GM19467 (cell line): ENCODE measurements at regions not wholly inside any gene's neighbourhood (a gene's known extent, or its start where the extent isn't known, plus 50 kb on each side); places are given as distances from the start of the nearest gene placed in this dataset.

Experiments used
- ATAC-seq: cut with Tn5 transposase; IDR thresholded peaks from one replicate; pipeline ENCODE4 v1.9.1; 2021; ENCODE audit warnings: mild to moderate bottlenecking, moderate library complexity; ENCODE audit not compliant: unreplicated experiment

GRCh38 chr3:22106213-22106896 lies 355.3 kb upstream of the ZNF385D start:
- ATAC-seq, result no peak

GRCh38 chr3:22111226-22111625 lies 360.2 kb upstream of the ZNF385D start:
- no peak for ATAC-seq

GRCh38 chr3:22113453-22113852 lies 362.4 kb upstream of the ZNF385D start:
- no peak for ATAC-seq

- ATAC-seq, result no peak
Measured at GRCh38 chr3:22115581-22115980, 364.6 kb upstream of the ZNF385D start.

GRCh38 chr3:22117091-22117490 lies 366.1 kb upstream of the ZNF385D start:
- no peak for ATAC-seq

- no peak for ATAC-seq
Measured at GRCh38 chr3:22117751-22118346, 366.8 kb upstream of the ZNF385D start.

GRCh38 chr3:22118542-22118941 lies 367.5 kb upstream of the ZNF385D start:
- no peak for ATAC-seq

- peak; percentile 77 for ATAC-seq
Measured at GRCh38 chr3:22121068-22121701, 370.2 kb upstream of the ZNF385D start.

- ATAC-seq, result peak; percentile 56
Measured at GRCh38 chr3:22122567-22122966, 371.6 kb upstream of the ZNF385D start.

GRCh38 chr3:22129101-22129500 lies 378.1 kb upstream of the ZNF385D start:
- ATAC-seq, result no peak

- no peak for ATAC-seq
Measured at GRCh38 chr3:22141769-22142168, 390.8 kb upstream of the ZNF385D start.

- ATAC-seq, result no peak
Measured at GRCh38 chr3:22147161-22147560, 396.2 kb upstream of the ZNF385D start.

GRCh38 chr3:22156868-22157267 lies 405.9 kb upstream of the ZNF385D start:
- no peak for ATAC-seq

GRCh38 chr3:22157848-22158247 lies 406.8 kb upstream of the ZNF385D start:
- ATAC-seq, result no peak

GRCh38 chr3:22159004-22159695 lies 408.1 kb upstream of the ZNF385D start:
- no peak for ATAC-seq

- ATAC-seq, result no peak
Measured at GRCh38 chr3:22161315-22161714, 410.3 kb upstream of the ZNF385D start.

- no peak for ATAC-seq
Measured at GRCh38 chr3:22170370-22170769, 419.4 kb upstream of the ZNF385D start.

GRCh38 chr3:22172964-22173363 lies 422.0 kb upstream of the ZNF385D start:
- ATAC-seq, result no peak

- no peak for ATAC-seq
Measured at GRCh38 chr3:22175947-22176346, 424.9 kb upstream of the ZNF385D start.

- ATAC-seq, result no peak
Measured at GRCh38 chr3:22176911-22177310, 425.9 kb upstream of the ZNF385D start.

GRCh38 chr3:22189616-22190015 lies 438.6 kb upstream of the ZNF385D start:
- ATAC-seq, result no peak

GRCh38 chr3:22199095-22199494 lies 448.1 kb upstream of the ZNF385D start:
- no peak for ATAC-seq
